SK-N-SH (cell line): ENCODE measurements at regions not wholly inside any gene's neighbourhood (a gene's known extent, or its start where the extent isn't known, plus 50 kb on each side); places are given as distances from the start of the nearest gene placed in this dataset.

Experiments
- CTCF ChIA-PET: fragments of 300-600, 350-600 bp; formaldehyde crosslinking; extraction: SDS; loops from one replicate; lab custom pipeline; 2021; lab: Yijun Ruan, JAX
- POLR2A ChIA-PET: fragments of 350-600 bp; sonication (Branson Sonifier 250); formaldehyde crosslinking; extraction: SDS; loops from one replicate; lab custom pipeline; 2020; ENCODE audit warnings: antibody characterized with exemption, inconsistent platforms; lab: Yijun Ruan, JAX
- DNase-seq: peaks from one replicate; pipeline ENCODE4 v3.0.0; 2012
- H2AFZ ChIP-seq: fragments of 200-600 bp; sonication (generic); 2 replicates; pipeline ENCODE4 v1.8.1; 2016; ENCODE audit warnings: antibody characterized with exemption, mild to moderate bottlenecking, low read depth
- H3F3A ChIP-seq: fragments of 200-600 bp; sonication (generic); replicated peaks from 2 replicates; pipeline ENCODE3; 2016; ENCODE audit warnings: antibody characterized with exemption, mild to moderate bottlenecking; ENCODE audit not compliant: insufficient read depth
- H3K27ac ChIP-seq, 2 experiments: fragments of 200-500 bp in 1 of 2; fragments of 200-600 bp in 1 of 2; sonication (Bioruptor generic) in 1 of 2; sonication (generic), shearing (Covaris generic) in 1 of 2; 2 replicates each; pipeline versions ENCODE4 v1.5.1 to v1.6.1; 2014 to 2016; ENCODE audit warnings: low read depth in 2 of 2, inconsistent platforms in 1 of 2, low read length in 1 of 2, mild to moderate bottlenecking in 1 of 2, mixed read lengths in 1 of 2
- H3K27me3 ChIP-seq: fragments of 200-600 bp; sonication (generic), shearing (Covaris generic); 2 replicates; pipeline ENCODE4 v1.6.1; 2016; ENCODE audit warnings: mixed run types; ENCODE audit not compliant: insufficient read depth
- H3K36me3 ChIP-seq, 2 experiments: fragments of 200-500 bp in 1 of 2; fragments of 200-600 bp in 1 of 2; sonication (Bioruptor generic) in 1 of 2; sonication (generic) in 1 of 2; replicated peaks in 1 of 2; 2 replicates each; pipeline versions ENCODE3 to v1.5.1; 2014 to 2016; ENCODE audit warnings: low read length in 1 of 2, mild to moderate bottlenecking in 1 of 2; ENCODE audit not compliant: insufficient read depth in 2 of 2, control insufficient read depth in 1 of 2
- H3K4me1 ChIP-seq, 2 experiments: fragments of 200-500 bp in 1 of 2; fragments of 200-600 bp in 1 of 2; sonication (Bioruptor generic) in 1 of 2; sonication (generic), shearing (Covaris generic) in 1 of 2; 2 replicates each; pipeline versions ENCODE4 v1.5.1 to v1.6.1; 2014 to 2016; ENCODE audit warnings: low read depth in 1 of 2, low read length in 1 of 2, mixed run types in 1 of 2; ENCODE audit not compliant: insufficient read depth in 2 of 2, control insufficient read depth in 1 of 2
- H3K4me2 ChIP-seq: fragments of 200-600 bp; sonication (generic), shearing (Covaris generic); 2 replicates; pipeline ENCODE4 v1.6.1; 2017; ENCODE audit warnings: mixed run types
- H3K4me3 ChIP-seq, 2 experiments: fragments of 200-500 bp in 1 of 2; fragments of 200-600 bp in 1 of 2; sonication (Bioruptor generic) in 1 of 2; sonication (generic), shearing (Covaris generic) in 1 of 2; 2 replicates each; pipeline versions ENCODE4 v1.5.1 to v1.8.1; 2014 to 2016; ENCODE audit warnings: low read depth in 2 of 2, inconsistent platforms in 1 of 2, low read length in 1 of 2, mild to moderate bottlenecking in 1 of 2, mixed read lengths in 1 of 2, moderate library complexity in 1 of 2
- H3K79me2 ChIP-seq: fragments of 200-600 bp; sonication (generic); 2 replicates; pipeline ENCODE4 v1.8.1; 2017; ENCODE audit warnings: mild to moderate bottlenecking; ENCODE audit not compliant: insufficient read depth
- H3K9ac ChIP-seq: fragments of 200-600 bp; sonication (generic); 2 replicates; pipeline ENCODE4 v1.6.1; 2017; ENCODE audit warnings: mixed run types
- H3K9me2 ChIP-seq: fragments of 200-600 bp; sonication (generic); 2 replicates; pipeline ENCODE4 v1.6.1; 2017; ENCODE audit warnings: mixed run types
- H3K9me3 ChIP-seq: fragments of 200-600 bp; sonication (generic); 2 replicates; pipeline ENCODE4 v1.6.1; 2017; ENCODE audit warnings: mixed run types, mild to moderate bottlenecking, moderate library complexity
- H4K20me1 ChIP-seq: fragments of 200-600 bp; sonication (generic); 2 replicates; pipeline ENCODE4 v1.6.1; 2017; ENCODE audit warnings: mild to moderate bottlenecking, mixed run types; ENCODE audit not compliant: insufficient read depth
- ELF1 ChIP-seq: IDR thresholded peaks from 2 replicates; pipeline ENCODE4 v1.4.0; 2012
- EP300 ChIP-seq, 2 experiments: IDR thresholded peaks; 2 replicates each; pipeline versions ENCODE4 v1.4.0 to v1.6.1; 2012; ENCODE audit warnings: borderline replicate concordance in 1 of 2, low read depth in 1 of 2, low read length in 1 of 2
- FOSL2 ChIP-seq: IDR thresholded peaks from 2 replicates; pipeline ENCODE4 v1.4.0; 2012; ENCODE audit warnings: low read depth, mild to moderate bottlenecking, moderate library complexity, borderline replicate concordance
- FOXM1 ChIP-seq: IDR thresholded peaks from 2 replicates; pipeline ENCODE4 v1.4.0; 2012; ENCODE audit warnings: low read depth, mild to moderate bottlenecking
- GATA2 ChIP-seq: sonication (generic); formaldehyde crosslinking; IDR thresholded peaks from 2 replicates; pipeline ENCODE4 v1.5.0; 2020; ENCODE audit warnings: mild to moderate bottlenecking, missing genetic modification reagents
- JUND ChIP-seq: IDR thresholded peaks from 2 replicates; pipeline ENCODE4 v1.4.0; 2012
- MXI1 ChIP-seq: IDR thresholded peaks from 2 replicates; pipeline ENCODE4 v1.6.1; 2012; ENCODE audit warnings: mild to moderate bottlenecking, low read depth, low read length, improper control_type of control experiment
- NFIC ChIP-seq: IDR thresholded peaks from 2 replicates; pipeline ENCODE4 v1.4.0; 2012; ENCODE audit warnings: borderline replicate concordance
- RXRA ChIP-seq: IDR thresholded peaks from 2 replicates; pipeline ENCODE4 v1.4.0; 2012; ENCODE audit warnings: low read depth, mild to moderate bottlenecking, borderline replicate concordance
- SMC3 ChIP-seq: IDR thresholded peaks from 2 replicates; pipeline ENCODE4 v1.6.1; 2012; ENCODE audit warnings: low read depth, low read length, improper control_type of control experiment
- TAF1 ChIP-seq: IDR thresholded peaks from 2 replicates; pipeline ENCODE4 v1.6.1; 2012; ENCODE audit warnings: low read depth, mild to moderate bottlenecking, low read length, moderate library complexity, borderline replicate concordance
- TCF12 ChIP-seq: IDR thresholded peaks from 2 replicates; pipeline ENCODE4 v1.4.0; 2012
- TEAD4 ChIP-seq: IDR thresholded peaks from 2 replicates; pipeline ENCODE4 v1.4.0; 2012; ENCODE audit warnings: mild to moderate bottlenecking, borderline replicate concordance; ENCODE audit not compliant: insufficient read depth
- YY1 ChIP-seq: IDR thresholded peaks from 2 replicates; pipeline ENCODE4 v1.4.0; 2012; ENCODE audit warnings: low read depth, mild to moderate bottlenecking
- WGBS: methylation state at CpG from one replicate; pipeline ENCODE4 v1.1.6; 2017; ENCODE audit warnings: low lambda C conversion rate; 5-methylcytosine and 5-hydroxymethylcytosine counted together
- TF ChIP-seq, protein P1 (sequence below): IDR thresholded peaks from 2 replicates; pipeline ENCODE4 v1.6.1; 2012; ENCODE audit warnings: mild to moderate bottlenecking, low read depth, low read length, moderate library complexity
- TF ChIP-seq, protein P2 (sequence below): fragments of 150-350 bp; IDR thresholded peaks from 2 replicates; pipeline ENCODE4 v1.6.1; 2017; ENCODE audit warnings: antibody characterized with exemption, low read length, low read depth, borderline replicate concordance
- TF ChIP-seq, protein P3 (sequence below): IDR thresholded peaks from 2 replicates; pipeline ENCODE4; 2012

DNA sequence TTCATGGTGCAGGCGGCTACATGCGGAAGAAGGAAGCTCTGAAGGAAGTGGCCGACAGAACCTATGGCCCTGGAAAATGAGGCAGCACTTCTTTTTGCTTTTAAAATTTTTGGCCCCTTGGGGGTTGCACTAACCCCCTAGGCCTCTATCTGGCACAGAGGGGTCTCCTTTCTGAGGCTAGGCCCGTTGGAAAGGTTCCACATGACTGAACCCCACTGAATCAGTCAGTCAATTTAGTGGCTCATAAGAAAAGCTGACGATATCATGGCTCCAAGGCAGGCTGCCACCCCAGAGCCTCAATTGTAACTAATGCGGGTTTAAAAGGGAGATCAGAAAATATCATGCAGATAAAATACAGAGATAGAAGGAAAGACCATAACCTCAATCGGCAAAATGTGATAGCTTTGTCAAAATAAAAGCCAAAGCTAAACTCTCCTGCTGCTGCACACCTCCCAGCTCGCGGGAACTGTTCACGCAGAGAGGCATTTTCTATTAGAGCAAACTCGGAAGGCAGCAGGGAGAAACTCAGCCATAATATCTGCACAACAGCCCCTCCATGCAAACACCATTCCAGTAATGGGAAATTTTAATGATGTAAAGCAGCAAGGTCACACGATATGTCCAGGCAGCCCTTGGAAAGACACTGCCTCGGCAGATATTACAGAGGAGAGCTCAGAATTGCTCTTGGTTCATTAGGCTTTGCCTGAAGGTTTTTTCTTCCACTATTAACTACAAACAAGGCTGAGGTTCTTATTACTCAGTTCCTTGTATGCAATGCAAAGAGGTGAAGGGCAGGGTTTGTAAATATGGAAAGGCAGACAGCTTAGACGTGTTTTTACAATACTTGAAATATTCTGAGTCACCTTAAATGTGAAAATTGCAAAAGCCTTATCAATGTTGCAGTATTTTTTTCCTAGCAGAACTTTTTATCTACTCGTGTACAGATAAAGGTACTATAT lies 200.4 kb upstream of the PMFBP1 start:
- Histone ChIP-seq H3K4me3 (no peak overlapping the region), H3K9me3 (peaks cover 3% of the 10 kb centered on the region; the same call in 1 of the 2 replicates), H3F3A (no peaks in the 10 kb centered on the region), H3K27ac (peak overlapping the region in 1 of 2 experiments; percentile 74; a peak in 2 of 4 replicates), H3K79me2 (no peaks in the 10 kb centered on the region), H3K4me2 (no peak overlapping the region), H3K9me2 (no peaks in the 10 kb centered on the region), H3K36me3 (no peaks in the 10 kb centered on the region), H3K9ac (no peak overlapping the region), H3K27me3 (no peaks in the 10 kb centered on the region), H2AFZ (0 out of 2 replicates have a peak overlapping the region, but pooled peaks have one; percentile 89), H3K4me1 (peaks cover 7 to 25% of the 10 kb centered on the region in 2 experiments; a peak in 2 of 4 replicates), H4K20me1 (no peaks in the 10 kb centered on the region)
- ChIA-PET POLR2A (interaction anchor here (0.9 kb wide), 1 partner anchor 174 kb away, joined by 3 read pairs; no protein-coding TSS in a partner anchor), CTCF (interaction anchor here (1.6 to 1.8 kb wide), 3 partner anchors 13 to 177 kb away, joined by 4 to 5 read pairs (median 4); no protein-coding TSS in a partner anchor)
- no peak for DNase-seq
- 87% methylated on average over 15 of the region's 15 CpGs for WGBS
- no peak for TF ChIP-seq FOSL2

DNA sequence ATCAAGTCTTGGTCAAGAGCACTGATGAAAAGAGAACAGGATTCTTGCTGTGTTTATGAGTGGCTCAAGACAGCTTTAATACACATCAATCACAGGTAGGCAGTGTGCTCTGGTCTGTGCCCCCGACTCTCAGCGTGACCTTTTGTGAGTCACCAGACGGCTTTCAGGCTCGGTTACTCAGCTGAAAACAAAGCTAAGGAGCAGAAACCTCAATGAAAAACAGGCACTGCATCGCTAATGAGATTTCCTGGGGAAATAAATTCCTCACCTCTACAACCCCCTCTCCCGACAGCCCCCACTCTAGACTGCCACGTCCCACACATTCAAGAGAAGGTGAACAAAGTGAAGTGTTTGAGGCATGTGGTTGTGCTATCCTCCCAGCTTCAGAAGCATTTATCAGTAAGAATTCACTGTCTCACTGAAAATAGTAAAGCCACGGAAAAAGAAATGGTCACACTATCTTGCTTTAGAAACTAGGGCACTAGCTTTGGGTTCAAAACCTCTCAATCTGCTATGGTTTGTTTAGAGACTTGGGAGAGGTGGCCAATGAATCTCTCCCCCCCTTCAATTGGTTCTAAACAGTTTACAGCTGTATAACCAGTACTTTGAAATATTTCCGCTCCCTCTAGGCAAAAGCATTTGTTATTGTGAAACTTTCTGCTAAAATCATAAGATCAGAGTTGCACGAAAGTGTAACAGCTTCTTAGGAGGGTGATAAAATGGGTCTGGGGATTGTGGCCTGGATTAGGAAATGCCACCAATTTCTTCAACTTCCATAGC lies 199.5 kb upstream of the PMFBP1 start:
- H3K27ac ChIP-seq: peak overlapping the region in 1 of 2 experiments; percentile 74; a peak in 2 of 4 replicates
- H3K9me3 ChIP-seq: peaks cover 12% of the 10 kb centered on the region
- no peaks in the 10 kb centered on the region; the same call in 1 of the 2 replicates for H3K9me2 ChIP-seq
- H2AFZ ChIP-seq: peak overlapping the region; percentile 89
- H3F3A ChIP-seq: no peaks in the 10 kb centered on the region
- ChIA-PET CTCF (interaction anchor here (0.7 to 1.8 kb wide), 6 partner anchors 8 to 247 kb away, joined by 3 to 5 read pairs (median 4); no protein-coding TSS in a partner anchor), POLR2A (no interaction called here)
- peaks cover 7 to 25% of the 10 kb centered on the region in 2 experiments; a peak in 2 of 4 replicates for H3K4me1 ChIP-seq
- no peaks in the 10 kb centered on the region for H3K27me3 ChIP-seq
- 0 out of 2 replicates have a peak overlapping the region, but pooled peaks have one; percentile 8 for H3K4me2 ChIP-seq
- H3K9ac ChIP-seq: no peak overlapping the region
- no peaks in the 10 kb centered on the region for H4K20me1 ChIP-seq
- TF ChIP-seq JUND (0 out of 2 replicates have a peak, but pooled peaks have one; percentile 26), GATA2 (CRISPR knock-in tag) (no peak), TAF1 (no peak), YY1 (no peak), RXRA (peak; percentile 67), NFIC (no peak), FOXM1 (no peak), TCF12 (peak; percentile 65), FOSL2 (peak; percentile 52; the same call in 1 of the 2 replicates), TEAD4 (no peak), EP300 (IDR thresholded peaks at IDR 0.05; ENCODE audit: borderline replicate concordance in 1 of 2, low read depth in 1 of 2, low read length in 1 of 2) (peak; percentile 12 to 44; a peak in 2 of 4 replicates), MXI1 (no peak), SMC3 (no peak), ELF1 (no peak)
- TF ChIP-seq, protein P1, sequence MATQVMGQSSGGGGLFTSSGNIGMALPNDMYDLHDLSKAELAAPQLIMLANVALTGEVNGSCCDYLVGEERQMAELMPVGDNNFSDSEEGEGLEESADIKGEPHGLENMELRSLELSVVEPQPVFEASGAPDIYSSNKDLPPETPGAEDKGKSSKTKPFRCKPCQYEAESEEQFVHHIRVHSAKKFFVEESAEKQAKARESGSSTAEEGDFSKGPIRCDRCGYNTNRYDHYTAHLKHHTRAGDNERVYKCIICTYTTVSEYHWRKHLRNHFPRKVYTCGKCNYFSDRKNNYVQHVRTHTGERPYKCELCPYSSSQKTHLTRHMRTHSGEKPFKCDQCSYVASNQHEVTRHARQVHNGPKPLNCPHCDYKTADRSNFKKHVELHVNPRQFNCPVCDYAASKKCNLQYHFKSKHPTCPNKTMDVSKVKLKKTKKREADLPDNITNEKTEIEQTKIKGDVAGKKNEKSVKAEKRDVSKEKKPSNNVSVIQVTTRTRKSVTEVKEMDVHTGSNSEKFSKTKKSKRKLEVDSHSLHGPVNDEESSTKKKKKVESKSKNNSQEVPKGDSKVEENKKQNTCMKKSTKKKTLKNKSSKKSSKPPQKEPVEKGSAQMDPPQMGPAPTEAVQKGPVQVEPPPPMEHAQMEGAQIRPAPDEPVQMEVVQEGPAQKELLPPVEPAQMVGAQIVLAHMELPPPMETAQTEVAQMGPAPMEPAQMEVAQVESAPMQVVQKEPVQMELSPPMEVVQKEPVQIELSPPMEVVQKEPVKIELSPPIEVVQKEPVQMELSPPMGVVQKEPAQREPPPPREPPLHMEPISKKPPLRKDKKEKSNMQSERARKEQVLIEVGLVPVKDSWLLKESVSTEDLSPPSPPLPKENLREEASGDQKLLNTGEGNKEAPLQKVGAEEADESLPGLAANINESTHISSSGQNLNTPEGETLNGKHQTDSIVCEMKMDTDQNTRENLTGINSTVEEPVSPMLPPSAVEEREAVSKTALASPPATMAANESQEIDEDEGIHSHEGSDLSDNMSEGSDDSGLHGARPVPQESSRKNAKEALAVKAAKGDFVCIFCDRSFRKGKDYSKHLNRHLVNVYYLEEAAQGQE: no peak
- TF ChIP-seq, protein P2, sequence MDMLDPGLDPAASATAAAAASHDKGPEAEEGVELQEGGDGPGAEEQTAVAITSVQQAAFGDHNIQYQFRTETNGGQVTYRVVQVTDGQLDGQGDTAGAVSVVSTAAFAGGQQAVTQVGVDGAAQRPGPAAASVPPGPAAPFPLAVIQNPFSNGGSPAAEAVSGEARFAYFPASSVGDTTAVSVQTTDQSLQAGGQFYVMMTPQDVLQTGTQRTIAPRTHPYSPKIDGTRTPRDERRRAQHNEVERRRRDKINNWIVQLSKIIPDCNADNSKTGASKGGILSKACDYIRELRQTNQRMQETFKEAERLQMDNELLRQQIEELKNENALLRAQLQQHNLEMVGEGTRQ: no peak
- TF ChIP-seq, protein P3, sequence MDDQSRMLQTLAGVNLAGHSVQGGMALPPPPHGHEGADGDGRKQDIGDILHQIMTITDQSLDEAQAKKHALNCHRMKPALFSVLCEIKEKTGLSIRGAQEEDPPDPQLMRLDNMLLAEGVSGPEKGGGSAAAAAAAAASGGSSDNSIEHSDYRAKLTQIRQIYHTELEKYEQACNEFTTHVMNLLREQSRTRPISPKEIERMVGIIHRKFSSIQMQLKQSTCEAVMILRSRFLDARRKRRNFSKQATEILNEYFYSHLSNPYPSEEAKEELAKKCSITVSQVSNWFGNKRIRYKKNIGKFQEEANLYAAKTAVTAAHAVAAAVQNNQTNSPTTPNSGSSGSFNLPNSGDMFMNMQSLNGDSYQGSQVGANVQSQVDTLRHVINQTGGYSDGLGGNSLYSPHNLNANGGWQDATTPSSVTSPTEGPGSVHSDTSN: peak; percentile 73
- DNase-seq: no peak
- H3K4me3 ChIP-seq: no peak overlapping the region
- H3K79me2 ChIP-seq: no peaks in the 10 kb centered on the region
- 35% methylated on average over 10 of the region's 10 CpGs for WGBS
- no peaks in the 10 kb centered on the region for H3K36me3 ChIP-seq
